HepG2 (cell line): ENCODE measurements at regions not wholly inside any gene's neighbourhood (a gene's known extent, or its start where the extent isn't known, plus 50 kb on each side); places are given as distances from the start of the nearest gene placed in this dataset.
"Not testable (repeated sequence)": the region's sequence is repeated elsewhere in the genome, so short reads cannot be mapped to it uniquely, and the experiment has no call there.

Source experiments
- ATAC-seq: fragments of 200-7000 bp; cut with Tn5 transposase; 3 replicates; pipeline ENCODE4 v1.9.1; 2020; ENCODE audit warnings: mild to moderate bottlenecking, moderate library complexity
- BruUV-seq: library from RNA; stranded (reverse); fragments of 400-500 nt; replicated peaks from 2 replicates; lab custom pipeline; 2021; lab: Mats Ljungman, UMichigan
- CTCF ChIA-PET: fragments of 300-600 bp; formaldehyde crosslinking; extraction: SDS; loops from one replicate; lab custom pipeline; 2021; ENCODE audit warnings: low total read pairs, inconsistent platforms, low intra/inter-chr PET ratio; lab: Yijun Ruan, JAX
- POLR2A ChIA-PET: fragments of 350-600 bp; sonication (Branson Sonifier 250); formaldehyde crosslinking; loops from one replicate; lab custom pipeline; 2020; ENCODE audit warnings: antibody characterized with exemption, inconsistent platforms; lab: Yijun Ruan, JAX
- DNase-seq: peaks from one replicate; pipeline ENCODE4 v3.0.0-alpha.2; 2015; ENCODE audit warnings: low spot score
- FAIRE-seq: peaks from 3 replicates; lab custom pipeline; 2011; peaks lifted over from hg19 to GRCh38; lab: Jason Lieb, UNC
- H2AFZ ChIP-seq: one replicate; pipeline ENCODE4 v1.6.1; 2011; ENCODE audit warnings: low read length, inconsistent platforms
- H3K27ac ChIP-seq: fragments of 300-600 bp; 3 replicates; pipeline ENCODE4 v1.8.0; 2011; ENCODE audit warnings: mixed run types, mild to moderate bottlenecking, mixed read lengths, low read length, inconsistent platforms; ENCODE audit not compliant: insufficient read depth; ENCODE audit errors: extremely low read length
- H3K27me3 ChIP-seq, 2 experiments: fragments of 200-600 bp in 1 of 2; 2 replicates in 1 of 2; 3 replicates in 1 of 2; pipeline versions ENCODE4 v1.6.0 to v1.8.0; 2011; ENCODE audit warnings: low read length in 2 of 2, mild to moderate bottlenecking in 2 of 2, moderate library complexity in 2 of 2, inconsistent platforms in 1 of 2; ENCODE audit not compliant: insufficient read depth in 2 of 2, control insufficient read depth in 1 of 2
- H3K36me3 ChIP-seq, 2 experiments: fragments of 200-600 bp in 1 of 2; replicated peaks in 1 of 2; 2 replicates in 1 of 2; 3 replicates in 1 of 2; pipeline versions ENCODE4 v1.5.1 to v1.8.0; 2011; ENCODE audit warnings: low read length in 2 of 2, inconsistent platforms in 1 of 2; ENCODE audit not compliant: insufficient read depth in 2 of 2, control insufficient read depth in 1 of 2
- H3K4me1 ChIP-seq: 2 replicates; pipeline ENCODE4 v1.5.1; 2012; ENCODE audit warnings: low read length, inconsistent platforms; ENCODE audit not compliant: insufficient read depth
- H3K4me2 ChIP-seq: 2 replicates; pipeline ENCODE4 v1.6.0; 2011; ENCODE audit warnings: low read depth, low read length, inconsistent platforms
- H3K4me3 ChIP-seq, 3 experiments: fragments of 200-600 bp in 1 of 3; sonication (generic), shearing (Covaris generic) in 1 of 3; replicated peaks in 1 of 3; 2 replicates each; pipeline ENCODE4 v1.5.1; 2011 to 2016; ENCODE audit warnings: low read length in 3 of 3, inconsistent platforms in 2 of 3, low read depth in 2 of 3, mild to moderate bottlenecking in 2 of 3, control low read depth in 1 of 3, mixed read lengths in 1 of 3; ENCODE audit not compliant: insufficient read depth in 1 of 3
- H3K79me2 ChIP-seq: one replicate; pipeline ENCODE4 v1.6.1; 2011; ENCODE audit warnings: low read length, inconsistent platforms; ENCODE audit not compliant: insufficient read depth
- H3K9ac ChIP-seq: 2 replicates; pipeline ENCODE4 v1.6.0; 2011; ENCODE audit warnings: mild to moderate bottlenecking, low read depth, low read length, inconsistent platforms; ENCODE audit not compliant: insufficient read depth
- H3K9me3 ChIP-seq: 2 replicates; pipeline ENCODE4 v1.5.1; 2012; ENCODE audit warnings: mild to moderate bottlenecking, low read length
- H4K20me1 ChIP-seq: 2 replicates; pipeline ENCODE4 v1.6.0; 2011; ENCODE audit warnings: inconsistent platforms, mild to moderate bottlenecking, low read length, moderate library complexity; ENCODE audit not compliant: insufficient read depth
- MAFG ChIP-seq: sonication (generic); formaldehyde crosslinking; IDR thresholded peaks from 2 replicates; pipeline ENCODE4 v1.5.1; 2020; ENCODE audit warnings: mild to moderate bottlenecking, missing genetic modification reagents
- ZHX1 ChIP-seq: sonication (generic); formaldehyde crosslinking; IDR thresholded peaks from 2 replicates; pipeline ENCODE4 v1.8.1; 2022; ENCODE audit warnings: low read depth, mild to moderate bottlenecking, missing genetic modification reagents
- WGBS: methylation state at CpG from one replicate; pipeline ENCODE4 v1.1.6; 2017; ENCODE audit warnings: low lambda C conversion rate; 5-methylcytosine and 5-hydroxymethylcytosine counted together
- in situ Hi-C: cut with HindIII; loops from 2 replicates; pipeline ENCODE4 v1.10.0; 2017; ENCODE audit warnings: low pct_unique_long_range_greater_than_20kb; ENCODE audit not compliant: extremely low pct_ligation_motif_present
- intact Hi-C: fragments of 100-400 bp; cut with micrococcal nuclease; formaldehyde crosslinking; loops from one replicate; pipeline ENCODE4 v1.10.0; 2022; ENCODE audit not compliant: unreplicated experiment
- TF ChIP-seq, protein P1 (sequence below): sonication (generic); formaldehyde crosslinking; IDR thresholded peaks from 2 replicates; pipeline ENCODE4 v1.4.0; 2020; ENCODE audit warnings: missing genetic modification reagents, low read depth, mild to moderate bottlenecking, borderline replicate concordance

- Histone ChIP-seq H2AFZ (no peak overlapping the region), H3K9ac (no peak overlapping the region), H3K4me1 (no peaks in the 10 kb centered on the region), H4K20me1 (no peaks in the 10 kb centered on the region), H3K36me3 (no peaks in the 10 kb centered on the region), H3K4me2 (no peak overlapping the region), H3K27ac (no peak overlapping the region), H3K9me3 (no peaks in the 10 kb centered on the region), H3K27me3 (no peaks in the 10 kb centered on the region), H3K79me2 (no peaks in the 10 kb centered on the region), H3K4me3 (no peak overlapping the region)
- ChIA-PET POLR2A (no interaction called here), CTCF (no interaction called here)
- WGBS = 18% methylated on average over 7 of the region's 7 CpGs
- ATAC-seq (no peak), FAIRE-seq (no peak), DNase-seq (no peak)
- intact Hi-C loops = no loop called here
- no peak for TF ChIP-seq MAFG (CRISPR knock-in tag)
- TF ChIP-seq, protein P1, sequence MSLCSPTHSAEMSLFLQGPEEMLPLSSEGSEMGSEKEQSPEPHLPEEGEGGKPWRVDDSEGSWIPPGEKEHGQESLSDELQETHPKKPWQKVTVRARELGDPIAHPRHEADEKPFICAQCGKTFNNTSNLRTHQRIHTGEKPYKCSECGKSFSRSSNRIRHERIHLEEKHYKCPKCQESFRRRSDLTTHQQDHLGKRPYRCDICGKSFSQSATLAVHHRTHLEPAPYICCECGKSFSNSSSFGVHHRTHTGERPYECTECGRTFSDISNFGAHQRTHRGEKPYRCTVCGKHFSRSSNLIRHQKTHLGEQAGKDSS = no peak
- no peak for TF ChIP-seq ZHX1 (CRISPR knock-in tag)
- no TSS peak for BruUV-seq
- in situ Hi-C loops = no loop called here
Observed at GRCh38 chr9:90204128-90204831, 438.3 kb downstream of the DIRAS2 start.

GRCh38 chr9:90213045-90213444, 429.6 kb downstream of the DIRAS2 start:
- H2AFZ ChIP-seq, FAIRE-seq, intact Hi-C loops, POLR2A ChIA-PET, H3K4me2 ChIP-seq, H3K4me3 ChIP-seq, H3K36me3 ChIP-seq, CTCF ChIA-PET, H3K9me3 ChIP-seq, BruUV-seq, H3K9ac ChIP-seq, H3K79me2 ChIP-seq, H3K27me3 ChIP-seq, ATAC-seq, H4K20me1 ChIP-seq, DNase-seq, H3K4me1 ChIP-seq, in situ Hi-C loops, H3K27ac ChIP-seq: not testable (repeated sequence)
- WGBS = 0% methylated on average over 6 of the region's 9 CpGs
